Right lobe of liver (tissue), 6 donors: ENCODE measurements at regions not wholly inside any gene's neighbourhood (a gene's known extent, or its start where the extent isn't known, plus 50 kb on each side); places are given as distances from the start of the nearest gene placed in this dataset.
"Not testable (repeated sequence)": the region's sequence is repeated elsewhere in the genome, so short reads cannot be mapped to it uniquely, and the experiment has no call there.

ENCODE experiments used
- ATAC-seq, 4 donors: fragments of 200-7000 bp; cut with Tn5 transposase; one replicate each; pipeline ENCODE4 v1.9.1; 2020; ENCODE audit warnings: mild to moderate bottlenecking in 4 of 4, moderate library complexity in 4 of 4
- DNase-seq, 3 donors: peaks; one replicate each; pipeline ENCODE4 v3.0.0-alpha.2; 2020
- H3K27ac ChIP-seq, 3 donors: fragments of 200-600 bp; one replicate each; pipeline ENCODE4 v1.8.0; 2022
- H3K27me3 ChIP-seq, 2 donors: fragments of 200-600 bp; one replicate each; pipeline ENCODE4 v1.8.0; 2022
- H3K36me3 ChIP-seq, 4 donors: fragments of 200-600 bp; sonication (generic) in 1 of 4; one replicate each; pipeline versions ENCODE4 v1.5.1 to v1.8.0; 2017 to 2022; ENCODE audit warnings: control low read depth in 1 of 4
- H3K4me1 ChIP-seq, 4 donors: fragments of 200-600 bp; sonication (generic) in 1 of 4; one replicate each; pipeline versions ENCODE4 v1.5.1 to v1.8.0; 2017 to 2022; ENCODE audit warnings: control low read depth in 1 of 4
- H3K4me3 ChIP-seq, 3 donors: fragments of 200-600 bp; one replicate each; pipeline ENCODE4 v1.8.0; 2022
- H3K9me3 ChIP-seq, 4 donors: fragments of 200-600 bp; sonication (generic) in 1 of 4; one replicate each; pipeline versions ENCODE4 v1.5.1 to v1.8.0; 2017 to 2022; ENCODE audit warnings: control low read depth in 1 of 4
- POLR2A ChIP-seq: fragments of 450-650 bp; IDR thresholded peaks from one replicate; pipeline ENCODE4 v1.6.1; 2017; ENCODE audit warnings: antibody characterized with exemption, mild to moderate bottlenecking
- WGBS: methylation state at CpG from one replicate; pipeline ENCODE4 v1.1.6; 2018; ENCODE audit warnings: low coverage, low lambda C conversion rate; ENCODE audit not compliant: insufficient coverage; ENCODE audit errors: missing lambda C conversion rate; 5-methylcytosine and 5-hydroxymethylcytosine counted together
- intact Hi-C, 2 donors: fragments of 100-400 bp; cut with DNase I; formaldehyde crosslinking; loops; one replicate each; pipeline versions ENCODE4 v1.11.2 to v1.14.1; 2022
- TF ChIP-seq, protein P1 (sequence below), 4 donors: fragments of 200-600 bp in 3 of 4; fragments of 450-650 bp in 1 of 4; IDR thresholded peaks; one replicate each; pipeline versions ENCODE4 v1.5.1 to v1.8.0; 2016 to 2022; ENCODE audit warnings: antibody characterized with exemption in 4 of 4, mild to moderate bottlenecking in 2 of 4
- donor health status: DM: no; HTN: yes; CAD: no.
- donor health status: DM: no; HTN: no; CAD: no.
- donor health status: DM: no; HTN: no; CAD: no.
- donor health status: DM: no; HTN: yes; CAD: no.
- donor health status: DM: no; HTN: yes; CAD: no.

DNA sequence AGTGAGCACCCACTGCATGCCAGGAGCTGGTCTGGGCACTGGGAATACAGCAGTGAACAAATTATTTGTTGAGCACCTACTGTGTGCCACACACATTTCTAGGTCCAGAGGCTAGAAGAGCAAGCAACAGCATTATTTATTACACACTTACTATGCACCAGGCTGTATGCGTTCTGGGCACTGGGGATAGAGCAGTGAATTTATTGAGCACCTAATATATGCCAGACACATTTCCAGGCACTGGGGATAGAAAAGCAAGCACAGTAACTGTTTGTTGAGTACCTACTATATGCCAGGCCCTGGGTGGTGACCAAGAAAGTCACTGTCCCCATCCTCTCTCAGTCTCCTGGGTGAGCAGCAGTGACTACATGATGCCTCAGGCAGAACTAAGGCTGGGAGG lies 107.5 kb upstream of the NCOR2 start:
- 63% methylated on average over 1 of the region's 1 CpG for WGBS
- TF ChIP-seq POLR2A, result no peak
- TF ChIP-seq, protein P1, sequence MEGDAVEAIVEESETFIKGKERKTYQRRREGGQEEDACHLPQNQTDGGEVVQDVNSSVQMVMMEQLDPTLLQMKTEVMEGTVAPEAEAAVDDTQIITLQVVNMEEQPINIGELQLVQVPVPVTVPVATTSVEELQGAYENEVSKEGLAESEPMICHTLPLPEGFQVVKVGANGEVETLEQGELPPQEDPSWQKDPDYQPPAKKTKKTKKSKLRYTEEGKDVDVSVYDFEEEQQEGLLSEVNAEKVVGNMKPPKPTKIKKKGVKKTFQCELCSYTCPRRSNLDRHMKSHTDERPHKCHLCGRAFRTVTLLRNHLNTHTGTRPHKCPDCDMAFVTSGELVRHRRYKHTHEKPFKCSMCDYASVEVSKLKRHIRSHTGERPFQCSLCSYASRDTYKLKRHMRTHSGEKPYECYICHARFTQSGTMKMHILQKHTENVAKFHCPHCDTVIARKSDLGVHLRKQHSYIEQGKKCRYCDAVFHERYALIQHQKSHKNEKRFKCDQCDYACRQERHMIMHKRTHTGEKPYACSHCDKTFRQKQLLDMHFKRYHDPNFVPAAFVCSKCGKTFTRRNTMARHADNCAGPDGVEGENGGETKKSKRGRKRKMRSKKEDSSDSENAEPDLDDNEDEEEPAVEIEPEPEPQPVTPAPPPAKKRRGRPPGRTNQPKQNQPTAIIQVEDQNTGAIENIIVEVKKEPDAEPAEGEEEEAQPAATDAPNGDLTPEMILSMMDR (IDR thresholded peaks at IDR 0.05), result no peak
- Histone ChIP-seq H3K27me3 (no peaks in the 10 kb centered on the region), H3K4me1 (peaks cover 0 to 28% (median 13%) of the 10 kb centered on the region in 4 donors), H3K27ac (no peak overlapping the region), H3K4me3 (no peak overlapping the region), H3K36me3 (no peaks in the 10 kb centered on the region), H3K9me3 (no peaks in the 10 kb centered on the region)
- intact Hi-C loops, result loop anchor here in 1 of 2 donors (10.0 kb wide), 1 partner anchor 100 kb away; no protein-coding TSS in a partner anchor
- ATAC-seq, result no peak
- no peak for DNase-seq

DNA sequence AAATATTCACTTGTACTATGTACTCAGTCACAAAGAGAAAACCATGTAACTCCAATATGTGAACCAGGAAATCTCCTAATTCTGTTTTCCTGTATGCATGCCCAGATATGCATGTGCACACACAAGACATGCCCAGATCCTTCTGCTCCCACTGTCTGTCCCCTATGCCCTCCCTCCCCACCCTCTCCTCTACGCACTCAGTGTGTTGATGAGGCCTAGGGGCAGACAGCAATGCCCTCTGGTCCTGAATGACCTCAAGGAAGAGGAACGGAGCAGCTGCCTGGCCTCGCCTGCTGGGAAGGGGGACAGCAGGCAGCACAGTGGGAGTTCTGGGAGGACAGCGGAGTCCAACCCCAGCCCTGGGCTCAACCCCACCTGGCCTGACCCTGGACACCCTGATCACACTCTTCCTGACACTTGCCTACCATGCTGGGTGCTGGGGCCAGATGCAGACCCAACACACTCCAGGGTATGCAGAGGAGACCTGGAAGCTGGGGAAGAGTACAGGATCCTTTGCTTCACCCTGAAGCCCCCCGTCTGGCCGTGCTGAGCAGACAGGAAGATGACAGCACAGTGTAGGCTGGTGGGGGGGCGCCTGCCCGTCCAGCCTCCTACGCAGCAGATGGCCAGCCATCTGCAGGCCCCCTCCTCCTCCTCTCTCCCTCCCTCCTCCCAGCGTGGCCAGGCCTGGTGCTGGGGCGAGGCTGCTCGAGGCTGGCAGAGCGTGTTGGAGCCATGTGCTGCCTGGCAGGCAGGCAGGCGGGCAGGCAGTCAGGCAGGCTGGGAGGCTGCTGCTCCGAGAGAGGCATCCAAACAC lies 106.6 kb upstream of the NCOR2 start:
- no peak overlapping the region for H3K27ac ChIP-seq
- H3K36me3 ChIP-seq, result no peaks in the 10 kb centered on the region
- H3K4me1 ChIP-seq, result peaks cover 0 to 19% (median 9%) of the 10 kb centered on the region in 4 donors
- no peak overlapping the region for H3K4me3 ChIP-seq
- no peak for TF ChIP-seq POLR2A
- TF ChIP-seq, protein P1 (IDR thresholded peaks at IDR 0.05), result no peak
- DNase-seq (no peak), ATAC-seq (no peak)
- intact Hi-C loops, result loop anchor here in 1 of 2 donors (10.0 kb wide), 1 partner anchor 99 kb away; no protein-coding TSS in a partner anchor
- no peaks in the 10 kb centered on the region for H3K9me3 ChIP-seq
- WGBS, result 33% methylated on average over 1 of the region's 15 CpGs
- H3K27me3 ChIP-seq, result no peaks in the 10 kb centered on the region

DNA sequence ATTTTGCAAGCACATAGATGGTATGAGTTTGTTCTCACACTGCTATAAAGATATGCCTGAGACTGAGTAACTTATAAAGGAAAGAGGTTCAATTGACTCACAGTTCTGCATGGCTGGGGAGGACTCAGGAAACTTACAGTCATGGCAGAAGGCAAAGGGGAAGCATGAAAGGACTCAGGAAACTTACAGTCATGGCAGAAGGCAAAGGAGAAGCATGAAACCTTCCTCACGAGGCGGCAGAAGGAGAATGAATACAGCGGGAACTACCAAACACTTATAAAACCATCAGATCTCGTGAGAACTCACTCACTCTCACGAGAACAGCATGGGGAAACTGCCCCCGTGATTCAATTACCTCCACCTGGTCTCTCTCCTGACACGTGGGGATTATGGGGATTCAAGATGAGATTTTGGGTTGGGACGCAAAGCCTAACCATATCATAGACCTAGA lies 101.9 kb upstream of the NCOR2 start:
- H3K27me3 ChIP-seq, intact Hi-C loops, H3K9me3 ChIP-seq, H3K4me1 ChIP-seq, DNase-seq, H3K36me3 ChIP-seq, H3K4me3 ChIP-seq: not testable (repeated sequence)
- 67% methylated on average over 7 of the region's 8 CpGs for whole genome bisulfite sequencing
- TF ChIP-seq POLR2A, result peak; percentile 21
- peak overlapping the region in 1 of 3 donors; percentile 15 for H3K27ac ChIP-seq
- peak in 3 of 4 donors; percentile 12 to 49 (median 33) for ATAC-seq

DNA sequence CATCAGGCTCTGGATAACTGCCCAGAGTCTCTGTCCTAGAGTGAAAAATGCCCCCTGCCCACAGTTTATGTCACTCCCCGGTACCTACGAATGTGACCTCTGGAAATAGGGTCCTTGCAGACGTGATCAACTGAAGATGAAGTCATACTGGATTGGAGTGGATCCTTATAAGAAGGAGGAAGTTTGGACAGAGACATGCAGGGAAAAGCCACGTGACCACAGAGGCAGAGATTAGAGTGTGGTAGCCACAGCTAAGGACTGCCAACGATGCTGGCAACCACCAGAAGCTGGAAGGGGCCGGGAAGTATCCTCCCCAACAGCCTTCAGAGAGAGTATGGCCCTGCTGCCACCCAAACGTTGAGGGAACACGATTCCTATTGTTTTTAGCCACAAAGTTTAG lies 101.2 kb upstream of the NCOR2 start:
- WGBS, result 47% methylated on average over 6 of the region's 8 CpGs
- intact Hi-C loops, result no loop called here
- ATAC-seq (peak in 3 of 4 donors; percentile 22 to 53 (median 45)), DNase-seq (no peak)
- Histone ChIP-seq H3K27me3 (no peaks in the 10 kb centered on the region), H3K4me3 (no peak overlapping the region), H3K9me3 (no peaks in the 10 kb centered on the region), H3K4me1 (no peaks in the 10 kb centered on the region), H3K27ac (no peak overlapping the region), H3K36me3 (no peaks in the 10 kb centered on the region)
- TF ChIP-seq POLR2A, result no peak
- TF ChIP-seq, protein P1 (IDR thresholded peaks at IDR 0.05), result no peak
